ENCODE measurements at regions not wholly inside any gene's neighbourhood (a gene's known extent, or its start where the extent isn't known, plus 50 kb on each side); places are given as distances from the start of the nearest gene placed in this dataset.

DNA sequence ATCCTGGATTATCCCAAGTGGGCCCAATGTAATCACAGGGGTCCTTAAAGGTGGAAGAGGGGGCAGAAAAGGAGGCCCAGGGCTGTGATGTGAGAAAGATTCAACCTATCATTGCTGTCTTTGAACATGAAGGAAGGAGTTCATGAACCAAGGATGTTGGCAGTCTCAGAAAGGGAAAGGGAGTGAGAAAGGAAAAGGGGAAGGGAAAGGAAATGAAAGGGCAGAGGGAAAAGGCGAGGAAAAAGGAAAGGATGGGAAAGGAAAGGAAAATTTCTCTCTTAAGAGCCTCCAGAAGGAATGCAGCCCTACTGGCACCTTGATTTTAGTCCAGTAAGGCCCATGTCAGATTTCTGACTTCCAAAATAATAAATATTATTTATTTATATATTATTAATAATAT is 687.8 kb downstream of the COL12A1 start:
- TF ChIP-seq, protein P1, sequence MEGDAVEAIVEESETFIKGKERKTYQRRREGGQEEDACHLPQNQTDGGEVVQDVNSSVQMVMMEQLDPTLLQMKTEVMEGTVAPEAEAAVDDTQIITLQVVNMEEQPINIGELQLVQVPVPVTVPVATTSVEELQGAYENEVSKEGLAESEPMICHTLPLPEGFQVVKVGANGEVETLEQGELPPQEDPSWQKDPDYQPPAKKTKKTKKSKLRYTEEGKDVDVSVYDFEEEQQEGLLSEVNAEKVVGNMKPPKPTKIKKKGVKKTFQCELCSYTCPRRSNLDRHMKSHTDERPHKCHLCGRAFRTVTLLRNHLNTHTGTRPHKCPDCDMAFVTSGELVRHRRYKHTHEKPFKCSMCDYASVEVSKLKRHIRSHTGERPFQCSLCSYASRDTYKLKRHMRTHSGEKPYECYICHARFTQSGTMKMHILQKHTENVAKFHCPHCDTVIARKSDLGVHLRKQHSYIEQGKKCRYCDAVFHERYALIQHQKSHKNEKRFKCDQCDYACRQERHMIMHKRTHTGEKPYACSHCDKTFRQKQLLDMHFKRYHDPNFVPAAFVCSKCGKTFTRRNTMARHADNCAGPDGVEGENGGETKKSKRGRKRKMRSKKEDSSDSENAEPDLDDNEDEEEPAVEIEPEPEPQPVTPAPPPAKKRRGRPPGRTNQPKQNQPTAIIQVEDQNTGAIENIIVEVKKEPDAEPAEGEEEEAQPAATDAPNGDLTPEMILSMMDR (conservative IDR thresholded peaks at IDR 0.05): no peak
- no peak for TF ChIP-seq ZFX (IDR thresholded peaks at IDR 0.05)
